Keratinocyte (primary cell): ENCODE measurements at regions not wholly inside any gene's neighbourhood (a gene's known extent, or its start where the extent isn't known, plus 50 kb on each side); places are given as distances from the start of the nearest gene placed in this dataset.

Experiments
- DNase-seq: peaks from one replicate; pipeline ENCODE4 v3.0.0-alpha.2; 2011; ENCODE audit warnings: low read depth, missing footprints, low spot score
- FAIRE-seq: peaks from 2 replicates; lab custom pipeline; 2011; peaks lifted over from hg19 to GRCh38; lab: Jason Lieb, UNC
- H2AFZ ChIP-seq: 2 replicates; pipeline ENCODE4 v1.6.0; 2012; ENCODE audit warnings: low read length, control low read depth, inconsistent platforms; ENCODE audit not compliant: control insufficient read depth
- H3K27ac ChIP-seq: 2 replicates; pipeline ENCODE4 v1.5.1; 2011; ENCODE audit warnings: low read length; ENCODE audit not compliant: control insufficient read depth, insufficient read depth
- H3K27me3 ChIP-seq: 3 replicates; pipeline ENCODE4 v1.6.0; 2011; ENCODE audit warnings: low read length; ENCODE audit not compliant: control insufficient read depth, insufficient read depth; ENCODE audit errors: extremely low read depth
- H3K36me3 ChIP-seq, 2 experiments: 2 replicates in 1 of 2; 3 replicates in 1 of 2; pipeline ENCODE4 v1.5.1; 2011; ENCODE audit warnings: low read length in 2 of 2, mild to moderate bottlenecking in 1 of 2; ENCODE audit not compliant: control insufficient read depth in 2 of 2, insufficient read depth in 2 of 2; ENCODE audit errors: extremely low read depth in 1 of 2
- H3K4me1 ChIP-seq: 3 replicates; pipeline ENCODE4 v1.5.1; 2011; ENCODE audit warnings: low read length; ENCODE audit not compliant: control insufficient read depth, insufficient read depth; ENCODE audit errors: extremely low read depth
- H3K4me2 ChIP-seq: 3 replicates; pipeline ENCODE4 v1.6.0; 2011; ENCODE audit warnings: low read depth, low read length; ENCODE audit not compliant: control insufficient read depth, insufficient read depth; ENCODE audit errors: extremely low read depth
- H3K4me3 ChIP-seq, 3 experiments: fragments of 200-600 bp in 1 of 3; sonication (generic) in 1 of 3; 2 replicates in 2 of 3; 3 replicates in 1 of 3; pipeline ENCODE4 v1.5.1; 2011 to 2016; ENCODE audit warnings: low read length in 3 of 3, mild to moderate bottlenecking in 3 of 3, control low read depth in 2 of 3, inconsistent platforms in 1 of 3, low read depth in 1 of 3, mixed read lengths in 1 of 3, mixed run types in 1 of 3, moderate library complexity in 1 of 3; ENCODE audit not compliant: control insufficient read depth in 2 of 3, insufficient read depth in 2 of 3; ENCODE audit errors: extremely low read depth in 1 of 3
- H3K79me2 ChIP-seq: 2 replicates; pipeline ENCODE4 v1.6.0; 2012; ENCODE audit warnings: low read length; ENCODE audit not compliant: control insufficient read depth, insufficient read depth
- H3K9ac ChIP-seq: 3 replicates; pipeline ENCODE4 v1.6.0; 2011; ENCODE audit warnings: low read length; ENCODE audit not compliant: control insufficient read depth, insufficient read depth; ENCODE audit errors: extremely low read depth
- H3K9me1 ChIP-seq: 3 replicates; pipeline ENCODE4 v1.6.0; 2011; ENCODE audit warnings: low read length; ENCODE audit not compliant: control insufficient read depth, insufficient read depth; ENCODE audit errors: extremely low read depth
- H3K9me3 ChIP-seq: 2 replicates; pipeline ENCODE4 v1.5.1; 2012; ENCODE audit warnings: low read depth, low read length; ENCODE audit not compliant: control insufficient read depth
- H4K20me1 ChIP-seq: 3 replicates; pipeline ENCODE4 v1.6.0; 2011; ENCODE audit warnings: low read length; ENCODE audit not compliant: control insufficient read depth, insufficient read depth; ENCODE audit errors: extremely low read depth
- CTCF ChIP-seq, 3 experiments: IDR thresholded peaks in 1 of 3; conservative IDR thresholded peaks in 1 of 3; optimal IDR thresholded peaks in 1 of 3; 2 replicates in 2 of 3; 3 replicates in 1 of 3; pipeline versions ENCODE3 to v1.5.1; 2011; ENCODE audit warnings: low read length in 3 of 3, mild to moderate bottlenecking in 3 of 3, moderate library complexity in 2 of 3, control low read depth in 1 of 3, inconsistent platforms in 1 of 3; ENCODE audit not compliant: insufficient read depth in 2 of 3; ENCODE audit errors: extremely low read depth in 1 of 3
- EZH2 ChIP-seq: IDR thresholded peaks from one replicate; pipeline ENCODE4 v1.6.1; 2012; ENCODE audit warnings: inconsistent platforms, mild to moderate bottlenecking, low read length, moderate library complexity
- dilution Hi-C: fragments of 300-500 bp; cut with MboI; formaldehyde crosslinking; loops from one replicate; pipeline ENCODE4 v1.7.0; 2020; ENCODE audit warnings: low sequenced_read_pairs; ENCODE audit not compliant: extremely low pct_ligation_motif_present

GRCh38 chr18:50456285-50456684, 81.4 kb downstream of the SKA1 start:
- Histone ChIP-seq H3K9ac (no peak overlapping the region), H3K9me1 (no peaks in the 10 kb centered on the region), H3K79me2 (no peaks in the 10 kb centered on the region), H3K4me1 (no peaks in the 10 kb centered on the region), H3K27ac (no peak overlapping the region), H3K4me3 (no peak overlapping the region), H3K36me3 (no peaks in the 10 kb centered on the region), H3K9me3 (no peaks in the 10 kb centered on the region), H4K20me1 (no peaks in the 10 kb centered on the region), H3K27me3 (no peaks in the 10 kb centered on the region), H3K4me2 (no peak overlapping the region), H2AFZ (no peak overlapping the region)
- TF ChIP-seq EZH2 (no peak), CTCF (optimal IDR thresholded peaks at IDR 0.05 in 1 of 3, IDR thresholded peaks at IDR 0.05 in 1 of 3, conservative IDR thresholded peaks at IDR 0.05 in 1 of 3; ENCODE audit: extremely low read depth in 1 of 3, insufficient read depth in 2 of 3, low read length in 3 of 3) (no peak)
- dilution Hi-C loops = no loop called here
- DNase-seq (no peak), FAIRE-seq (no peak)

DNA sequence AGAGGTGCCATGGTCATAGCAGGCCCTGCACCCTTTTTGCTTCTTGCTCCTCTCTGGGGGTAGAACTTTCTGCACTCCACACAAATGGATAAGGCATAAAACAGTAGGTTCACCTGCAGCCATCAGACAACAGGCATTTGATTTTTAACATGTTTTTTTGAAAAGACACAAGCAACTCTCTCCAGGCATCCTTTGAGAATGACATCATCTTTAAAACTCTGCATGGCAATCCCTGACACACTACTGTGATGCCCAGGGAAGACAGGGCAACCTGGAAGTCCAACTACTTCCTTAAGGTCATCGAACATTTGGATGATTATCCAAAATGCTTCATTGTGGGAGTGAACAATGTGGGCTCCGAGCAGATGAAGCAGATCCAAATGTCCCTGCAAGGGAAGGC, 82.8 kb downstream of the SKA1 start:
- Histone ChIP-seq H2AFZ (no peak overlapping the region), H3K27me3 (no peaks in the 10 kb centered on the region), H3K4me2 (no peak overlapping the region), H3K9me1 (no peaks in the 10 kb centered on the region), H3K4me3 (no peak overlapping the region), H3K79me2 (no peaks in the 10 kb centered on the region), H3K27ac (no peak overlapping the region), H3K9me3 (no peaks in the 10 kb centered on the region), H4K20me1 (no peaks in the 10 kb centered on the region), H3K4me1 (no peaks in the 10 kb centered on the region), H3K36me3 (no peaks in the 10 kb centered on the region), H3K9ac (no peak overlapping the region)
- DNase-seq (no peak), FAIRE-seq (no peak)
- TF ChIP-seq CTCF (optimal IDR thresholded peaks at IDR 0.05 in 1 of 3, IDR thresholded peaks at IDR 0.05 in 1 of 3, conservative IDR thresholded peaks at IDR 0.05 in 1 of 3; ENCODE audit: extremely low read depth in 1 of 3, insufficient read depth in 2 of 3, low read length in 3 of 3) = no peak
- no peak for TF ChIP-seq EZH2
- dilution Hi-C loops = no loop called here
